ENCODE measurements at regions not wholly inside any gene's neighbourhood (a gene's known extent, or its start where the extent isn't known, plus 50 kb on each side); places are given as distances from the start of the nearest gene placed in this dataset.

DNA sequence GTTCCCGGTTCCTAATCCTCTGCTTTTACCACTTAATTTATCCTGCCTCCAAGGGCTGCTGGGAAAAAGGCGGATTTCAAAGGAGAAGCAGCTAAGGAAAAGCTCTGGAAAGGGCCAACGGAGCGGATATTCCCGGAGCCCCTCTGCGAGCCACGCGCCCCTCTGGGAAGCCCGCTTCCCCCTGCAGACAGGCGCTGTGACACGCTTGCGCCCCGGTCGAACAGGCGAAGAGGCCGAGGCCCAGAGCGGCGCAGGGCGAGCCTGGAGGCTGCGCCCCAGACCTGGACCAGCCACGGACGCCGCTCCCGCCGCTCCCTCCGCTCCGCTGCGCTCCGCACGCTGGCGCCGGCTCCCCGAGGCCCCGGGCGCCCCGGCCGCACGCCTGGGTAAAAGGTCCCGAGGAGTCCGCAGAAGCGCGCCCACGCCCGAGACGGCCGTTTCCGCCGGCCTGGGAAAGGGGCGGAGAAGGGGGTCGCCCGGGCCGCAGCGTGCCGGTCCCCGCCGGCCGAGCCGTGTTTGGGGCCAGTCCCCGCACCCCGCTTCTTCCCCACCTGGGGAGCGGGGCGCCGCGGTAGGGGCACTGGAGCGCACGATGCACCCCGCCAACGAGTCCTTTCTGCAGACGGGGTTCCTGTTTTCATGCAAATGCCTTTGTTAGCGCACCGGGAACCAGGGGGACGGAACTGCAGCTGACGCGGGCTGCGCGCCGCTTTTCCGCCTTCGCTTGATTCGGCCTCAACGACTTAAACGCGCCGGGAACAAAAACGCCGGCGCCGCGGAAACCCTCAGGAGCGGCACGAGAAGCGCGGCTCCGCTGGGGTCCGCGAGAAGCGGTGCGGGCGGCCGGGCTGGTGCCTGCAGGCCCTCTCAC is 91.9 kb upstream of the SIRPA start:
- TF ChIP-seq, protein P1, sequence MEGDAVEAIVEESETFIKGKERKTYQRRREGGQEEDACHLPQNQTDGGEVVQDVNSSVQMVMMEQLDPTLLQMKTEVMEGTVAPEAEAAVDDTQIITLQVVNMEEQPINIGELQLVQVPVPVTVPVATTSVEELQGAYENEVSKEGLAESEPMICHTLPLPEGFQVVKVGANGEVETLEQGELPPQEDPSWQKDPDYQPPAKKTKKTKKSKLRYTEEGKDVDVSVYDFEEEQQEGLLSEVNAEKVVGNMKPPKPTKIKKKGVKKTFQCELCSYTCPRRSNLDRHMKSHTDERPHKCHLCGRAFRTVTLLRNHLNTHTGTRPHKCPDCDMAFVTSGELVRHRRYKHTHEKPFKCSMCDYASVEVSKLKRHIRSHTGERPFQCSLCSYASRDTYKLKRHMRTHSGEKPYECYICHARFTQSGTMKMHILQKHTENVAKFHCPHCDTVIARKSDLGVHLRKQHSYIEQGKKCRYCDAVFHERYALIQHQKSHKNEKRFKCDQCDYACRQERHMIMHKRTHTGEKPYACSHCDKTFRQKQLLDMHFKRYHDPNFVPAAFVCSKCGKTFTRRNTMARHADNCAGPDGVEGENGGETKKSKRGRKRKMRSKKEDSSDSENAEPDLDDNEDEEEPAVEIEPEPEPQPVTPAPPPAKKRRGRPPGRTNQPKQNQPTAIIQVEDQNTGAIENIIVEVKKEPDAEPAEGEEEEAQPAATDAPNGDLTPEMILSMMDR (IDR thresholded peaks at IDR 0.05): no peak
- TF ChIP-seq POLR2A (IDR thresholded peaks at IDR 0.05): peak in 1 of 2 donors; percentile 34
